GM12891 (cell line): ENCODE measurements at regions not wholly inside any gene's neighbourhood (a gene's known extent, or its start where the extent isn't known, plus 50 kb on each side); places are given as distances from the start of the nearest gene placed in this dataset.

Experiments
- PAX5 ChIP-seq: IDR thresholded peaks from 2 replicates; pipeline ENCODE4 v1.6.1; 2011; ENCODE audit warnings: low read length, moderate library complexity, mild to moderate bottlenecking; ENCODE audit not compliant: insufficient read depth, severe bottlenecking
- POLR2A ChIP-seq: IDR thresholded peaks from 2 replicates; pipeline ENCODE4 v1.6.1; 2011; ENCODE audit warnings: low read depth, low read length, control low read depth
- POLR2AphosphoS5 ChIP-seq: IDR thresholded peaks from 2 replicates; pipeline ENCODE4 v1.6.1; 2011; ENCODE audit warnings: low read depth, low read length, control low read depth
- SPI1 ChIP-seq: IDR thresholded peaks from 2 replicates; pipeline ENCODE4 v1.6.1; 2011; ENCODE audit warnings: low read depth, low read length, control low read depth

DNA sequence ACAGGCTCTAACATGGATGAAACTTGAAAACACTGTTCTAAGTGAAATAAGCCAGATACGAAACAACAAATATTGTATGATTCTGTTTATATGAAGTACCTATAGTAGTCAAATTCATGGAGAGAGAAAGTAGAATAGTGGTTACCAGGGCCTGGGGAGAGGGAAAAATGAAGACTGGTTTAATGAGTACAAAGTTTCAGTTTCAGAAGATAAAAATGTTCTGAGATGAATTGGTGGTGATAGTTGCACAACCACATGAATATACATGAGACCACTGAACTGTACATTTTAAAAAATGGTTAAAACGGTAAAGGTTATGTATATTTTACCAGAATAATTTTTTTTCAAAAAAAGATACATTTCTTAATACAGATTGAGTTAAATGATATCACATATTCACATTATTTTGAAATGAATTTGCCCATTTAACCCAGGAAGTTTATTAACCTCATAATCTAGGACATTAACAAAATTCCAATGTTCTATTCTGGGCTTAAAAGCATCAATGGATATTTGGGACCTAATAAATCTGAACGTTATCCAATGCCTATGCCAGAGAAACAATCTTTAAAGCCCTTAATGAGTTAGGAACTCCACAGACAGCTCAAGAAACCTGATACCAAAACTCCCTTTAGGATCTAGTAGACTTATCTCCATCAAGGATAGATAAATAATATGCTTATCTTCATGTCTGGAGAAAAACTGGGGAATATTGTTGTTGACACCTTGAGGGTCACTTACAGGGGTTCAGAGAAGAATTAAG is 521.3 kb downstream of the EFNA5 start:
- TF ChIP-seq POLR2AphosphoS5 (no peak), POLR2A (no peak), SPI1 (no peak), PAX5 (no peak)
